ENCODE measurements at regions not wholly inside any gene's neighbourhood (a gene's known extent, or its start where the extent isn't known, plus 50 kb on each side); places are given as distances from the start of the nearest gene placed in this dataset.
A peak's percentile ranks its signal among the peaks of the same experiment; 100 is the strongest.

DNA sequence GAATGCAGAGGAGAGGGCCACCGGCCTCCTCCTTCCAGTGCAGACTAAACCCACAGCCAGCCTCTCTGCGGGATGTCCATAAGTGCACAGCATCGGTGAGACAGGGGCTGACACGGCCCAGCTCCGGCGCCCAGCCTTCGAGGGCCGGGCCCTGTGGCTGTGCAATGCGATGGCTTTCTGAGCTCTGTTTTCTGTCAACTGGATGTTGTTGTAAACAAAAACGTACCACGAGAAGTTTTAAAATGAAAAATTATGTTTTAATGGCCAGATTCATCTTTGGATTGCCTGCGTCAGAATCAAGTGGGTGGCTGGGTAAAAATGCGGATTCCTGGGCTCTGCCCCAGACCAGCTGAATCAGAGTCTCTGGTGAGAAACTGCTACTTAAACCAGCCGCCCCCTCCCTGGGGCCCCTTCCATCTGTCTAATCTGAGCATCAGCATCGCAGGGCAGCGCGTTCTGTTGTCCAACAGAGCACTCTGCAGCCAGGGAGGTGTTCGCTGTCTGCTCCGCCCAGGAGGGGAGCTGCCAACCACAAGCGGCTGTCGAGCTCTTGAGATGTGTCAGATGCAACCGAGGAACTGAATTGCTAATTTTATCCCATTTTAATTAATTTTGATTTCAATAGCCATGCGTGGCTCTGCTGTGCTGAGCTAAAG is 133.4 kb downstream of the RFLNA start:
- H3K4me3 ChIP-seq (ENCODE audit: low read depth, low read length), result no peak overlapping the region
- DNase-seq (ENCODE audit: low read depth), result no peak
- TF ChIP-seq, protein P1, sequence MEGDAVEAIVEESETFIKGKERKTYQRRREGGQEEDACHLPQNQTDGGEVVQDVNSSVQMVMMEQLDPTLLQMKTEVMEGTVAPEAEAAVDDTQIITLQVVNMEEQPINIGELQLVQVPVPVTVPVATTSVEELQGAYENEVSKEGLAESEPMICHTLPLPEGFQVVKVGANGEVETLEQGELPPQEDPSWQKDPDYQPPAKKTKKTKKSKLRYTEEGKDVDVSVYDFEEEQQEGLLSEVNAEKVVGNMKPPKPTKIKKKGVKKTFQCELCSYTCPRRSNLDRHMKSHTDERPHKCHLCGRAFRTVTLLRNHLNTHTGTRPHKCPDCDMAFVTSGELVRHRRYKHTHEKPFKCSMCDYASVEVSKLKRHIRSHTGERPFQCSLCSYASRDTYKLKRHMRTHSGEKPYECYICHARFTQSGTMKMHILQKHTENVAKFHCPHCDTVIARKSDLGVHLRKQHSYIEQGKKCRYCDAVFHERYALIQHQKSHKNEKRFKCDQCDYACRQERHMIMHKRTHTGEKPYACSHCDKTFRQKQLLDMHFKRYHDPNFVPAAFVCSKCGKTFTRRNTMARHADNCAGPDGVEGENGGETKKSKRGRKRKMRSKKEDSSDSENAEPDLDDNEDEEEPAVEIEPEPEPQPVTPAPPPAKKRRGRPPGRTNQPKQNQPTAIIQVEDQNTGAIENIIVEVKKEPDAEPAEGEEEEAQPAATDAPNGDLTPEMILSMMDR (IDR thresholded peaks at IDR 0.05; ENCODE audit: control insufficient read depth, extremely low read depth, insufficient read depth), result no peak

DNA sequence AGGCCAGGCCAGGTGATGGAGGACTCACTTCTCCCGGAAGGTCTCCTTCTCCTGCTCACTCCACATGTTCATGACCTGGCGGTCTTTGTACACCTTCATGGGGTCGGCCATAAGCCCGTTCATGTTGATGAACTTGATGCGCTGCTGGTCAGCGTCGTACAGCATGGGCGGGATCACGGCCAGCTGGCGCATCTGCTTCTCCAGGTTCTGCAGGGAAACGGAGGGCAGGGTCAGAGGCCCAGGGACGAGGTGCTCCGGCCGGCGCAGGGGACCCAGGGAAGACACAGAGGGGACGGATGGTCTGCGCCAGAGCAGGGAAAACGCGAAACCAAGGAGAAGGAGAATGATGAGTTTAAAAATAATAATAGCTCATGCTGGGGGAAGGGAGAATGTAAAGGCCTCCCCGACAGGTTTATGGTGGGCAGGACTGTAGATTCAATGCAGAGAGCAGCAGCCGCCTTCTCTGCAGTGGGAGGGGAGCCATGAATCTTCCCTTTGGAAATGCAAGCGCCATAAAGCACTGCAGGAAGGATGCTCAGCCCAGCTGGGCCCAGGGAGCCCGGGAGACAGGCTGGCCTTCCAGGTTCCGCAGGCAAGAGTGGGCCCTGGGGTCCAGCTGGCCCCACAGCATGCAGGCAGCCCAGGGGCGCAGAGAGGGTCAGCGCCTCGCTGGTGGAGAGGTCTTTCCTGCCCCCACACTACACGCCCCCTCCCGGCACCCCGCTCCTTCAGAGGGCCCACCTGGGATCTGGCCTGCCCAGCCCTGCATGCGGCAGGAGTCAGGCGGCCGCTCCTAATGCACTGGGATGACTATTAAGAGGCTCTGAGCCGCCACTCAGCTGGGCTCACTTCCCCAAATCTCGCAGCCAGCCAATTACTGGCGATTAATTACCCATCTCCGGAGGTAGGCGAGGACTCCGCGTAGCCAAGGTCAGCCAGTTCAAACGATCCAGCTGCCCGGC is 132.0 kb downstream of the RFLNA start:
- no peak overlapping the region for H3K4me3 ChIP-seq (ENCODE audit: low read depth, low read length)
- TF ChIP-seq, protein P1 (IDR thresholded peaks at IDR 0.05; ENCODE audit: control insufficient read depth, extremely low read depth, insufficient read depth), result no peak
- no peak for DNase-seq (ENCODE audit: low read depth)

DNA sequence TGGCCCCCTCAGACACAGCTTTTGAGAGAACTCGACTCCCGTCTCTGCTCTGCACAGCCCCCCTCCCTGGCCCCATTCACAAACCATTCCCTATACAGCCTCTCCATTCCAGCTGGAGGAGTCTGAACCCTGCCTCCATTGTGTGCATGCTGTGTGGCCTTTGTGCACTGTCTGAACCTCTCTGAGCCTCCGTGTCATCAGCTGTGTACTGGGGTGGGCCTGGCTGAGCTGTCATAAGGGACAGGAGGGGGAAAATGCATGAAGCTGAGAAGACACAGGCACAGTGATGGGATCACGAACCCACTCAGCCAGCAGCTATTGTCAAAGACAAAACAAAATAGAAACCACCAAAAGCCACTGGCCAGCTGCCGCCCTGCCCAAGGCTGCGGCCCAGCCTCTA is 130.8 kb downstream of the RFLNA start:
- no peak for DNase-seq (ENCODE audit: low read depth)
- TF ChIP-seq, protein P1 (IDR thresholded peaks at IDR 0.05; ENCODE audit: control insufficient read depth, extremely low read depth, insufficient read depth), result no peak
- H3K4me3 ChIP-seq (ENCODE audit: low read depth, low read length), result no peak overlapping the region

DNA sequence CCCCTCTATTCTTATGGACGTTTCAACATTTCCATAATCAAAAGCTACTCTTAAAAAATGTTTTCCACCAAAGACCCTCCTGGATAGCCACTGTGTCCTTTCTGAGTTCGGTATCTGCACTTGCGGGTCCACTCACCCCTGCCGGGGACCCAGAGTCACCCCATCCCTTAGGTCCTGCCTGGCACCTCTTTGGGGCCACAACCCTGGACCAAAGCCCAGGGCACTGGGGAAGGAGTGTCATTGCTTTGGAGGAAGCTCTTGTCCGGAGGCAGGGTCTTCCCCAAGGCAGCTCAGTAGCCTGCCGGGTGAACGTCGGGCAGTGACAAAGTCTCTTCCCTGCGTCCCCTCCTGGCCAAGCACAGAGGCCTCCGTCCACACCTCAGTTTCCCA is 129.6 kb downstream of the RFLNA start:
- no peak for DNase-seq (ENCODE audit: low read depth)
- no peak overlapping the region for H3K4me3 ChIP-seq (ENCODE audit: low read depth, low read length)
- TF ChIP-seq, protein P1 (IDR thresholded peaks at IDR 0.05; ENCODE audit: control insufficient read depth, extremely low read depth, insufficient read depth), result no peak

DNA sequence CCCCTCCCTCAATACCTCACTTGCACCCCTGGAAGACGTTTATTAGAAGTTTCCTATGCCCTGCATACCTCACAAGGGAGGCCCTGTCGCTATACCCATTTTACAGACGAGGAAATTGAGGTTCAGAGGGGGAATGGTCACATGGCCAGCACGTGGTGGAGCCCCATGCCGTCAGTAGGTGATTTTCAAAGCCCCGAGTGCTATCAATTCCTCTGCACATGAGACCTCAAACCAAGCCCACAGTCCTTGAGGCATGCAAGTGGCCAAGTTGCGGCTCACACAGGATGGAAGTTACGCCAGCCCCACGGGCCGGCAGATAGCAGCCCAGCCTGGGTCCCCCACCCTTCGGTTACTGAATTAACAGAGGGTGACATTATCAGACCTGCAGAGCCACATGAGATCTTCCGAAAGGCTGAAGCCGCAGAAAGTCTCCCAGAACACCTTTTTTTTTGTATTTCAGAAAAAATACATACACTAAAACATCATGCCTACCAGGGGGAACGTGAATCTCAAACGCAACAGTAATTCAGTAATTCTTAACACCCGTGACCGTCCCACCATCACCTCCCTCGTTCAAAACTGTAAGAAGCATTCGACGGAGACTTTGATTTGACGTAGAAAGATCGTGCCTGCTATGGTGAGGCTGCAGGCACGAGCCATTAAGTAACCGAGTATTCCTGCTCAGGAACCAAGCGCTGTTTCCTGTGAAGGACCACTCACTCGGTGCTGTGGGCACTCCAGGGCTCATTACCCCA is 129.0 kb downstream of the RFLNA start:
- H3K4me3 ChIP-seq (ENCODE audit: low read depth, low read length), result peak overlapping the region; percentile 23
- TF ChIP-seq, protein P1 (IDR thresholded peaks at IDR 0.05; ENCODE audit: control insufficient read depth, extremely low read depth, insufficient read depth), result no peak
- no peak for DNase-seq (ENCODE audit: low read depth)

DNA sequence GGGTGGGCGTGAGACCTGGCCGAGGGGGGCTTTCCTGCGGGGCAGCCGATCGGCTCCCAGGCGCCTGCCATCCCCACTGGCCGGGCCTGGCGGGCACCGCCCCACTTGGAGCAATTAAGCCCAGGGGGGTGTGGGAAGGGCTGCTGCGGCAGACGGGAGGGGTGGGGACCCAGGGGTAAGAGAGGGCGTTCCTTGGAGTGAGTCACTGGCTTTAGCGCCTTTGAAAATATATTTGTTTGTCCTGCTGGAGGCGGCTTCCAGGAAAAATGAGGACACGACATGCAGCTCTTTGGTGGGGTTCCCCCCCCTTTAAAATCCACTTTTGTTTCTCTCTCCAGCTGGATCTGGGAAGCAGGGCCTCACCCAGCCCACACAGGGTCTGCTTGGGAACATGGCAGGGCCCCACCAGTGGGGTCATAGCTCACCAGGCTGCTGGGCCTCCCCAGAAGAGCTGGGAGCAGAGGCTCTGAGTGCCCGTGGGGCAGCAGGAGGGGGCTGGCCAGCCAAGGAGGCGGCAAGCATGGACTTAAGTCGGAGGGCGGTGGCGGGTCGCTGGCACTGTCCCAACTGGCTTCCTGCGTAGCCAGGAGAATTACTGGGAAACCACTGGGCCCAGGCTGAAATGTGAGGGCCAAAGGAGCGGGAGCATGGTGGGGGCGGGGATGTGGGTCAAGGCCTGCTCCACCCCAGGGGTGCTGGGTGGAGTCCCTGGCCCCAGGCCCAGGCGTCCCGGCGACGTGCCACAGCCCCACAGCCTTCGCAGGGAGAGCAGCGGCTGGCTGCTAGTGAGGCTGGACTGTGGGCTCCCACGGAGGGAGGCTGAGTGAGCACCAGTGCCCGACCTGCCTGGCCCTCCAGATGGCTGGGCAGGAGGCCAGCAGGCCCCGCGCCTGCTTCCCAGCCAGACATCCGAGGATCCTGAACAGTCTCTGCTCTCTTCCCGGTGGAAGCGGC is 128.0 kb downstream of the RFLNA start:
- TF ChIP-seq, protein P1 (IDR thresholded peaks at IDR 0.05; ENCODE audit: control insufficient read depth, extremely low read depth, insufficient read depth), result no peak
- peak; percentile 65 for DNase-seq (ENCODE audit: low read depth)
- H3K4me3 ChIP-seq (ENCODE audit: low read depth, low read length), result peak overlapping the region; percentile 23

Data from LNCaP clone FGC (cell line).